Spleen (tissue), 11 donors: ENCODE measurements at regions not wholly inside any gene's neighbourhood (a gene's known extent, or its start where the extent isn't known, plus 50 kb on each side); places are given as distances from the start of the nearest gene placed in this dataset.

Source experiments
- DNase-seq: peaks from one replicate; pipeline ENCODE4 v3.0.0-alpha.2; 2020
- H3K27ac ChIP-seq, 8 donors: fragments of 200-600 bp; sonication (generic) in 7 of 8; 1 replicate in 4 of 8; 2 replicates in 4 of 8; pipeline versions ENCODE4 v1.5.0 to v1.8.0; 2016 to 2021; ENCODE audit warnings: inconsistent platforms in 4 of 8, mild to moderate bottlenecking in 4 of 8, moderate library complexity in 1 of 8
- H3K27me3 ChIP-seq, 7 donors: fragments of 200-600 bp; sonication (generic) in 6 of 7; replicated peaks in 1 of 7; 1 replicate in 4 of 7; 2 replicates in 3 of 7; pipeline versions ENCODE4 v1.5.0 to v1.8.0; 2016 to 2021; ENCODE audit warnings: inconsistent platforms in 3 of 7, mild to moderate bottlenecking in 1 of 7
- H3K36me3 ChIP-seq, 6 donors: fragments of 200-600 bp; sonication (generic) in 5 of 6; 1 replicate in 4 of 6; 2 replicates in 2 of 6; pipeline versions ENCODE4 v1.5.0 to v1.8.0; 2016 to 2021; ENCODE audit warnings: inconsistent platforms in 2 of 6
- H3K4me1 ChIP-seq, 6 donors: fragments of 200-600 bp; sonication (generic) in 5 of 6; 1 replicate in 3 of 6; 2 replicates in 3 of 6; pipeline versions ENCODE4 v1.5.0 to v1.8.0; 2016 to 2021; ENCODE audit warnings: inconsistent platforms in 3 of 6
- H3K4me3 ChIP-seq, 8 donors: fragments of 200-600 bp; sonication (generic) in 7 of 8; 1 replicate in 4 of 8; 2 replicates in 4 of 8; pipeline versions ENCODE4 v1.5.0 to v1.8.0; 2016 to 2021; ENCODE audit warnings: inconsistent platforms in 4 of 8, mild to moderate bottlenecking in 4 of 8, moderate library complexity in 2 of 8
- H3K9me3 ChIP-seq, 8 donors: fragments of 200-600 bp; sonication (generic) in 7 of 8; 1 replicate in 4 of 8; 2 replicates in 4 of 8; pipeline versions ENCODE4 v1.5.0 to v1.8.0; 2016 to 2021; ENCODE audit warnings: inconsistent platforms in 4 of 8
- CTCF ChIP-seq, 11 experiments: fragments of 200-600 bp in 7 of 11; fragments of 450-650 bp in 4 of 11; sonication (generic) in 4 of 11; IDR thresholded peaks in 8 of 11; conservative IDR thresholded peaks in 3 of 11; 1 replicate in 7 of 11; 2 replicates in 4 of 11; pipeline versions ENCODE4 v1.4.0 to v1.8.0; 2016 to 2021; ENCODE audit warnings: antibody characterized with exemption in 11 of 11, inconsistent platforms in 4 of 11, mild to moderate bottlenecking in 1 of 11
- POLR2A ChIP-seq, 3 donors: fragments of 450-650 bp; IDR thresholded peaks; one replicate each; pipeline ENCODE4 v1.5.1; 2017; ENCODE audit warnings: antibody characterized with exemption in 3 of 3, mild to moderate bottlenecking in 1 of 3
- POLR2AphosphoS5 ChIP-seq, 3 donors: sonication (generic); formaldehyde crosslinking; IDR thresholded peaks; one replicate each; pipeline ENCODE4 v1.5.1; 2017; ENCODE audit warnings: antibody characterized with exemption in 3 of 3
- WGBS, 5 donors: extraction: QIAGEN DNeasy Blood & Tissue Kit in 3 of 5; methylation state at CpG; one replicate each; pipeline versions ENCODE4 v1.1.5 to v1.1.7; 2013 to 2018; 5-methylcytosine and 5-hydroxymethylcytosine counted together
- intact Hi-C: fragments of 100-400 bp; cut with DNase I; formaldehyde crosslinking; loops from one replicate; pipeline ENCODE4 v1.15.0; 2023; ENCODE audit warnings: low total_unique reads
- donor health status: healthy with polysubstance abuse.
- donor health status: DM: no; HTN: no; CAD: no; lungs with moderate emphysema.
- donor health status: DM: no; HTN: no; CAD: no.
- donor health status: Bipolar disorder and iron deficiency.
- donor health status: healthy.
- donor health status: DM: no; HTN: no; CAD: no.
- donor health status: DM: yes; HTN: yes; CAD: no.

GRCh38 chr1:232694475-232694874, 64.5 kb upstream of the SIPA1L2 start:
- no peak for TF ChIP-seq POLR2AphosphoS5 (IDR thresholded peaks at IDR 0.05)
- no peak for TF ChIP-seq CTCF (IDR thresholded peaks at IDR 0.05 in 8 of 11, conservative IDR thresholded peaks at IDR 0.05 in 3 of 11)
- TF ChIP-seq POLR2A (IDR thresholded peaks at IDR 0.05): no peak
- Histone ChIP-seq H3K4me1 (no peaks in the 10 kb centered on the region), H3K27ac (no peak overlapping the region), H3K4me3 (no peak overlapping the region), H3K36me3 (no peaks in the 10 kb centered on the region), H3K27me3 (peaks cover 0 to 12% (median 0%) of the 10 kb centered on the region in 7 donors), H3K9me3 (no peaks in the 10 kb centered on the region)
- no peak for DNase-seq
- WGBS, 5 donors: 84 to 91% (median 89%) methylated on average over 10 of the region's 10 CpGs
- intact Hi-C loops: no loop called here

GRCh38 chr1:232695621-232696385, 65.9 kb upstream of the SIPA1L2 start:
- H3K27ac ChIP-seq: no peak overlapping the region
- no peak for DNase-seq
- no peaks in the 10 kb centered on the region for H3K9me3 ChIP-seq
- no peak overlapping the region for H3K4me3 ChIP-seq
- TF ChIP-seq POLR2AphosphoS5 (IDR thresholded peaks at IDR 0.05) (no peak), CTCF (IDR thresholded peaks at IDR 0.05 in 8 of 11, conservative IDR thresholded peaks at IDR 0.05 in 3 of 11) (no peak), POLR2A (IDR thresholded peaks at IDR 0.05) (no peak)
- no peaks in the 10 kb centered on the region for H3K4me1 ChIP-seq
- intact Hi-C loops: no loop called here
- 76 to 97% (median 92%) methylated on average over 5 of the region's 5 CpGs for WGBS, 5 donors
- H3K27me3 ChIP-seq: peaks cover 0 to 12% (median 0%) of the 10 kb centered on the region in 7 donors
- no peaks in the 10 kb centered on the region for H3K36me3 ChIP-seq

- WGBS, 5 donors: 84 to 94% (median 92%) methylated on average over 6 of the region's 6 CpGs
- no peaks in the 10 kb centered on the region for H3K9me3 ChIP-seq
- TF ChIP-seq POLR2A (IDR thresholded peaks at IDR 0.05): no peak
- H3K27ac ChIP-seq: no peak overlapping the region
- H3K4me3 ChIP-seq: no peak overlapping the region
- H3K27me3 ChIP-seq: peaks cover 0 to 8% (median 0%) of the 10 kb centered on the region in 7 donors
- intact Hi-C loops: no loop called here
- no peaks in the 10 kb centered on the region for H3K4me1 ChIP-seq
- no peak for DNase-seq
- no peaks in the 10 kb centered on the region for H3K36me3 ChIP-seq
Measured at GRCh38 chr1:232696466-232696865, 66.5 kb upstream of the SIPA1L2 start.

- no peak overlapping the region for H3K4me3 ChIP-seq
- H3K27ac ChIP-seq: no peak overlapping the region
- no peaks in the 10 kb centered on the region for H3K9me3 ChIP-seq
- intact Hi-C loops: no loop called here
- H3K36me3 ChIP-seq: no peaks in the 10 kb centered on the region
- TF ChIP-seq POLR2A (IDR thresholded peaks at IDR 0.05) (no peak), CTCF (IDR thresholded peaks at IDR 0.05 in 8 of 11, conservative IDR thresholded peaks at IDR 0.05 in 3 of 11) (no peak), POLR2AphosphoS5 (IDR thresholded peaks at IDR 0.05) (no peak)
- WGBS, 5 donors: 82 to 94% (median 86%) methylated on average over 4 of the region's 4 CpGs
- DNase-seq: no peak
- H3K27me3 ChIP-seq: peaks cover 0 to 6% (median 0%) of the 10 kb centered on the region in 7 donors
- H3K4me1 ChIP-seq: no peaks in the 10 kb centered on the region
Measured at GRCh38 chr1:232697187-232697822, 67.4 kb upstream of the SIPA1L2 start.
